Loucy (cell line): ENCODE measurements at regions not wholly inside any gene's neighbourhood (a gene's known extent, or its start where the extent isn't known, plus 50 kb on each side); places are given as distances from the start of the nearest gene placed in this dataset.

Source experiments
- EZH2phosphoT487 ChIP-seq: fragments of 200-600 bp; IDR thresholded peaks from 2 replicates; pipeline ENCODE4 v1.6.1; 2018; ENCODE audit warnings: antibody characterized with exemption, mild to moderate bottlenecking, moderate library complexity, borderline replicate concordance
- TF ChIP-seq, protein P1 (sequence below): fragments of 200-600 bp; sonication (generic); conservative IDR thresholded peaks from 2 replicates; pipeline ENCODE4 v1.5.1; 2014; ENCODE audit warnings: mild to moderate bottlenecking, antibody characterized with exemption, low read length

- TF ChIP-seq, protein P1, sequence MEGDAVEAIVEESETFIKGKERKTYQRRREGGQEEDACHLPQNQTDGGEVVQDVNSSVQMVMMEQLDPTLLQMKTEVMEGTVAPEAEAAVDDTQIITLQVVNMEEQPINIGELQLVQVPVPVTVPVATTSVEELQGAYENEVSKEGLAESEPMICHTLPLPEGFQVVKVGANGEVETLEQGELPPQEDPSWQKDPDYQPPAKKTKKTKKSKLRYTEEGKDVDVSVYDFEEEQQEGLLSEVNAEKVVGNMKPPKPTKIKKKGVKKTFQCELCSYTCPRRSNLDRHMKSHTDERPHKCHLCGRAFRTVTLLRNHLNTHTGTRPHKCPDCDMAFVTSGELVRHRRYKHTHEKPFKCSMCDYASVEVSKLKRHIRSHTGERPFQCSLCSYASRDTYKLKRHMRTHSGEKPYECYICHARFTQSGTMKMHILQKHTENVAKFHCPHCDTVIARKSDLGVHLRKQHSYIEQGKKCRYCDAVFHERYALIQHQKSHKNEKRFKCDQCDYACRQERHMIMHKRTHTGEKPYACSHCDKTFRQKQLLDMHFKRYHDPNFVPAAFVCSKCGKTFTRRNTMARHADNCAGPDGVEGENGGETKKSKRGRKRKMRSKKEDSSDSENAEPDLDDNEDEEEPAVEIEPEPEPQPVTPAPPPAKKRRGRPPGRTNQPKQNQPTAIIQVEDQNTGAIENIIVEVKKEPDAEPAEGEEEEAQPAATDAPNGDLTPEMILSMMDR: no peak
- TF ChIP-seq EZH2phosphoT487: no peak
Measured at GRCh38 chr1:87191646-87192045, 137.0 kb upstream of the LMO4 start.
